HCT116 (cell line): ENCODE measurements at regions not wholly inside any gene's neighbourhood (a gene's known extent, or its start where the extent isn't known, plus 50 kb on each side); places are given as distances from the start of the nearest gene placed in this dataset.

Source experiments
- ATAC-seq: fragments of 200-7000 bp; cut with Tn5 transposase; 2 replicates; pipeline ENCODE4 v1.9.1; 2020; ENCODE audit warnings: mild to moderate bottlenecking, moderate library complexity
- BruUV-seq: library from RNA; stranded (reverse); fragments of 400-500 nt; replicated peaks from 2 replicates; lab custom pipeline; 2021; lab: Mats Ljungman, UMichigan
- CTCF ChIA-PET: fragments of 300-600 bp; sonication (Branson Sonifier 250); formaldehyde crosslinking; loops from one replicate; lab custom pipeline; 2021; ENCODE audit warnings: antibody characterized with exemption; lab: Charles Lee
- POLR2A ChIA-PET: fragments of 300-600, 350-600 bp; sonication (Branson Sonifier 250); formaldehyde crosslinking; loops from one replicate; lab custom pipeline; 2021; ENCODE audit warnings: antibody characterized with exemption; lab: Charles Lee
- RAD21 ChIA-PET, 2 experiments: fragments of 300-600 bp; sonication (Branson Sonifier 250); formaldehyde crosslinking; loops; one replicate each; lab custom pipeline; 2023; ENCODE audit warnings: low total read pairs in 2 of 2; ENCODE audit not compliant: uncharacterized antibody in 2 of 2, unreplicated experiment in 2 of 2, low non-redundant PET in 1 of 2; lab: Charles Lee
- DNase-seq: peaks from one replicate; pipeline ENCODE4 v3.0.0-alpha.2; 2010; ENCODE audit warnings: low read depth, low spot score
- H2AFZ ChIP-seq: fragments of 200-600 bp; shearing (Covaris generic), sonication (generic); 2 replicates; pipeline ENCODE4 v1.6.1; 2017; ENCODE audit warnings: low read depth, mixed run types, mixed read lengths, antibody characterized with exemption, low read length; ENCODE audit not compliant: poor library complexity, severe bottlenecking
- H3K27ac ChIP-seq: 2 replicates; pipeline ENCODE4 v1.5.1; 2012; ENCODE audit warnings: low read depth, low read length
- H3K27me3 ChIP-seq: fragments of 200-600 bp; sonication (generic); 2 replicates; pipeline ENCODE4 v1.6.1; 2016; ENCODE audit warnings: mixed run types, low read length, mixed read lengths; ENCODE audit not compliant: insufficient read depth
- H3K36me3 ChIP-seq, 2 experiments: fragments of 200-500 bp in 1 of 2; fragments of 200-600 bp in 1 of 2; sonication (Bioruptor generic) in 1 of 2; sonication (generic) in 1 of 2; 2 replicates each; pipeline versions ENCODE4 v1.5.1 to v1.6.1; 2014 to 2016; ENCODE audit warnings: low read length in 2 of 2, inconsistent platforms in 1 of 2, mixed read lengths in 1 of 2, mixed run types in 1 of 2; ENCODE audit not compliant: insufficient read depth in 2 of 2, control insufficient read depth in 1 of 2
- H3K4me1 ChIP-seq, 2 experiments: fragments of 200-600 bp in 1 of 2; sonication (generic) in 1 of 2; 2 replicates each; pipeline versions ENCODE4 v1.5.1 to v1.6.1; 2012 to 2017; ENCODE audit warnings: low read length in 2 of 2, inconsistent platforms in 1 of 2, mild to moderate bottlenecking in 1 of 2, mixed read lengths in 1 of 2, mixed run types in 1 of 2, moderate library complexity in 1 of 2; ENCODE audit not compliant: insufficient read depth in 2 of 2, control insufficient read depth in 1 of 2
- H3K4me2 ChIP-seq: fragments of 200-600 bp; sonication (generic); 2 replicates; pipeline ENCODE4 v1.6.1; 2017; ENCODE audit warnings: mixed run types, low read length, mixed read lengths
- H3K4me3 ChIP-seq, 2 experiments: fragments of 200-600 bp in 1 of 2; sonication (generic) in 1 of 2; replicated peaks in 1 of 2; 2 replicates each; pipeline ENCODE4 v1.5.1; 2011 to 2016; ENCODE audit warnings: low read length in 2 of 2, control low read depth in 1 of 2, low read depth in 1 of 2, mild to moderate bottlenecking in 1 of 2, mixed read lengths in 1 of 2, mixed run types in 1 of 2
- H3K79me2 ChIP-seq: fragments of 200-600 bp; sonication (generic); 2 replicates; pipeline ENCODE4 v1.6.1; 2017; ENCODE audit warnings: mild to moderate bottlenecking, mixed run types, low read length, moderate library complexity, mixed read lengths; ENCODE audit not compliant: insufficient read depth
- H3K9ac ChIP-seq: fragments of 200-600 bp; sonication (generic); 2 replicates; pipeline ENCODE4 v1.6.1; 2016; ENCODE audit warnings: low read length, mixed read lengths
- H3K9me2 ChIP-seq: fragments of 200-600 bp; sonication (generic), shearing (Covaris generic); 2 replicates; pipeline ENCODE4 v1.6.1; 2017; ENCODE audit warnings: mixed run types, mild to moderate bottlenecking, moderate library complexity; ENCODE audit not compliant: insufficient read depth
- H3K9me3 ChIP-seq, 2 experiments: fragments of 200-500 bp in 1 of 2; fragments of 200-600 bp in 1 of 2; sonication (Bioruptor generic) in 1 of 2; sonication (generic) in 1 of 2; 2 replicates each; pipeline ENCODE4 v1.6.1; 2014 to 2017; ENCODE audit warnings: low read length in 2 of 2, mixed read lengths in 2 of 2, inconsistent platforms in 1 of 2, low read depth in 1 of 2, mild to moderate bottlenecking in 1 of 2, mixed run types in 1 of 2, moderate library complexity in 1 of 2; ENCODE audit not compliant: control insufficient read depth in 1 of 2, insufficient read depth in 1 of 2
- H4K20me1 ChIP-seq: fragments of 200-600 bp; sonication (generic), shearing (Covaris generic); 2 replicates; pipeline ENCODE4 v1.6.1; 2017; ENCODE audit warnings: mixed run types, mild to moderate bottlenecking, moderate library complexity; ENCODE audit not compliant: insufficient read depth
- CEBPB ChIP-seq: IDR thresholded peaks from 2 replicates; pipeline ENCODE4 v1.6.1; 2012; ENCODE audit warnings: low read depth
- JUND ChIP-seq: IDR thresholded peaks from 2 replicates; pipeline ENCODE4 v1.6.1; 2012
- SIN3A ChIP-seq: IDR thresholded peaks from 2 replicates; pipeline ENCODE4 v1.6.1; 2012; ENCODE audit warnings: low read depth
- ZFX ChIP-seq: fragments of 450-650 bp; IDR thresholded peaks from 2 replicates; pipeline ENCODE4 v1.6.1; 2017
- intact Hi-C: fragments of 100-400 bp; cut with micrococcal nuclease; formaldehyde crosslinking; loops from 2 replicates; pipeline ENCODE4 v1.10.0; 2022
- TF ChIP-seq, protein P1 (sequence below): IDR thresholded peaks from 2 replicates; pipeline ENCODE4 v1.6.1; 2012
- TF ChIP-seq, protein P2 (sequence below): IDR thresholded peaks from 2 replicates; pipeline ENCODE4 v1.6.1; 2012
- TF ChIP-seq, protein P3 (sequence below): IDR thresholded peaks from 2 replicates; pipeline ENCODE4 v1.6.1; 2012; ENCODE audit warnings: low read depth

DNA sequence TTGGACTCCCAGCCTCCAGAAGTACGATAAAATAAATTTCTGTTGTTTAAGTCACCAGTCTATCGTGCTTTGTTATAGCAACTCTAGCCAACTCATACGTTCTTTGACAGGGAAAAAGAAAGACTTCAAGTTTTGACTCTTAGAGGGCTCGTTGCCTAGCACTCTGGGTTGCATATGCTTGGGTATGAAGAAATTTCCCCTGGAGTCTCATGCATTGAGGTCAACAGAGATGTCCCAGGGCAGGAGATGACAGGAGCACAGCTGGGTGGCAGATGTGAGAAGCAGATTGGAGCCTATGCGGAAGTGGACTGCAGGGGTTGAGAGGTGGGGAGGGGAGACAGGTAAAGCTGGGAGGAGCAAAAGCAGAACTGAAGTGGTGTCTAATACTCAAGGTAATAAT, 63.3 kb upstream of the JAZF1 start:
- intact Hi-C loops: no loop called here
- Histone ChIP-seq H4K20me1 (no peaks in the 10 kb centered on the region), H3K36me3 (no peaks in the 10 kb centered on the region), H3K4me2 (no peak overlapping the region), H3K9ac (no peak overlapping the region), H3K4me3 (no peak overlapping the region), H3K4me1 (no peaks in the 10 kb centered on the region), H3K9me3 (no peaks in the 10 kb centered on the region), H3K9me2 (no peaks in the 10 kb centered on the region), H2AFZ (no peak overlapping the region), H3K79me2 (no peaks in the 10 kb centered on the region), H3K27me3 (no peaks in the 10 kb centered on the region), H3K27ac (no peak overlapping the region)
- ChIA-PET POLR2A (no interaction called here), CTCF (no interaction called here), RAD21 (no interaction called here)
- BruUV-seq: no TSS peak
- TF ChIP-seq, protein P1, sequence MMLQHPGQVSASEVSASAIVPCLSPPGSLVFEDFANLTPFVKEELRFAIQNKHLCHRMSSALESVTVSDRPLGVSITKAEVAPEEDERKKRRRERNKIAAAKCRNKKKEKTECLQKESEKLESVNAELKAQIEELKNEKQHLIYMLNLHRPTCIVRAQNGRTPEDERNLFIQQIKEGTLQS: no peak
- TF ChIP-seq JUND (no peak), SIN3A (no peak), CEBPB (no peak), ZFX (no peak)
- TF ChIP-seq, protein P2, sequence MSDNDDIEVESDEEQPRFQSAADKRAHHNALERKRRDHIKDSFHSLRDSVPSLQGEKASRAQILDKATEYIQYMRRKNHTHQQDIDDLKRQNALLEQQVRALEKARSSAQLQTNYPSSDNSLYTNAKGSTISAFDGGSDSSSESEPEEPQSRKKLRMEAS: no peak
- TF ChIP-seq, protein P3, sequence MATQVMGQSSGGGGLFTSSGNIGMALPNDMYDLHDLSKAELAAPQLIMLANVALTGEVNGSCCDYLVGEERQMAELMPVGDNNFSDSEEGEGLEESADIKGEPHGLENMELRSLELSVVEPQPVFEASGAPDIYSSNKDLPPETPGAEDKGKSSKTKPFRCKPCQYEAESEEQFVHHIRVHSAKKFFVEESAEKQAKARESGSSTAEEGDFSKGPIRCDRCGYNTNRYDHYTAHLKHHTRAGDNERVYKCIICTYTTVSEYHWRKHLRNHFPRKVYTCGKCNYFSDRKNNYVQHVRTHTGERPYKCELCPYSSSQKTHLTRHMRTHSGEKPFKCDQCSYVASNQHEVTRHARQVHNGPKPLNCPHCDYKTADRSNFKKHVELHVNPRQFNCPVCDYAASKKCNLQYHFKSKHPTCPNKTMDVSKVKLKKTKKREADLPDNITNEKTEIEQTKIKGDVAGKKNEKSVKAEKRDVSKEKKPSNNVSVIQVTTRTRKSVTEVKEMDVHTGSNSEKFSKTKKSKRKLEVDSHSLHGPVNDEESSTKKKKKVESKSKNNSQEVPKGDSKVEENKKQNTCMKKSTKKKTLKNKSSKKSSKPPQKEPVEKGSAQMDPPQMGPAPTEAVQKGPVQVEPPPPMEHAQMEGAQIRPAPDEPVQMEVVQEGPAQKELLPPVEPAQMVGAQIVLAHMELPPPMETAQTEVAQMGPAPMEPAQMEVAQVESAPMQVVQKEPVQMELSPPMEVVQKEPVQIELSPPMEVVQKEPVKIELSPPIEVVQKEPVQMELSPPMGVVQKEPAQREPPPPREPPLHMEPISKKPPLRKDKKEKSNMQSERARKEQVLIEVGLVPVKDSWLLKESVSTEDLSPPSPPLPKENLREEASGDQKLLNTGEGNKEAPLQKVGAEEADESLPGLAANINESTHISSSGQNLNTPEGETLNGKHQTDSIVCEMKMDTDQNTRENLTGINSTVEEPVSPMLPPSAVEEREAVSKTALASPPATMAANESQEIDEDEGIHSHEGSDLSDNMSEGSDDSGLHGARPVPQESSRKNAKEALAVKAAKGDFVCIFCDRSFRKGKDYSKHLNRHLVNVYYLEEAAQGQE: no peak
- DNase-seq (no peak), ATAC-seq (no peak)
